HepG2 (cell line): ENCODE measurements at regions not wholly inside any gene's neighbourhood (a gene's known extent, or its start where the extent isn't known, plus 50 kb on each side); places are given as distances from the start of the nearest gene placed in this dataset.
A peak's percentile ranks its signal among the peaks of the same experiment; 100 is the strongest.

ENCODE experiments used
- CEBPB ChIP-seq: IDR thresholded peaks from 2 replicates; pipeline ENCODE4 v1.6.1; 2011; ENCODE audit warnings: low read depth, low read length, improper control_type of control experiment, borderline replicate concordance
- ELF3 ChIP-seq: IDR thresholded peaks from 2 replicates; pipeline ENCODE4 v1.6.1; 2016; ENCODE audit warnings: missing genetic modification reagents, missing compliant biosample characterization
- ELF4 ChIP-seq: sonication (generic); formaldehyde crosslinking; IDR thresholded peaks from 2 replicates; pipeline ENCODE4 v1.5.0; 2020; ENCODE audit warnings: missing genetic modification reagents, mild to moderate bottlenecking, moderate library complexity, borderline replicate concordance
- EP300 ChIP-seq, 3 experiments: sonication (generic) in 1 of 3; formaldehyde crosslinking in 1 of 3; IDR thresholded peaks; 2 replicates each; pipeline versions ENCODE4 v1.5.1 to v1.6.1; 2011 to 2020; ENCODE audit warnings: low read depth in 2 of 3, low read length in 2 of 3, borderline replicate concordance in 1 of 3, improper control_type of control experiment in 1 of 3, mild to moderate bottlenecking in 1 of 3, missing genetic modification reagents in 1 of 3, moderate library complexity in 1 of 3
- FOXP1 ChIP-seq, 2 experiments: fragments of 450-650 bp in 1 of 2; IDR thresholded peaks; 2 replicates each; pipeline ENCODE4 v1.6.1; 2017 to 2018; ENCODE audit warnings: antibody characterized with exemption in 1 of 2
- GATAD2A ChIP-seq: IDR thresholded peaks from 2 replicates; pipeline ENCODE4 v1.6.1; 2016
- HDAC2 ChIP-seq: sonication (generic); formaldehyde crosslinking; IDR thresholded peaks from 2 replicates; pipeline ENCODE4 v1.4.0; 2020; ENCODE audit warnings: missing genetic modification reagents
- RARA ChIP-seq: IDR thresholded peaks from 2 replicates; pipeline ENCODE4 v1.6.1; 2016; ENCODE audit warnings: missing genetic modification reagents, missing compliant biosample characterization
- SAP130 ChIP-seq: IDR thresholded peaks from 2 replicates; pipeline ENCODE4 v1.6.1; 2016; ENCODE audit warnings: low read depth
- SKI ChIP-seq: fragments of 450-650 bp; IDR thresholded peaks from one replicate; pipeline ENCODE4 v1.6.1; 2018; ENCODE audit warnings: mild to moderate bottlenecking; ENCODE audit not compliant: partially characterized antibody
- SOX13 ChIP-seq, 3 experiments: fragments of 450-650 bp in 1 of 3; sonication (generic) in 1 of 3; formaldehyde crosslinking in 1 of 3; IDR thresholded peaks in 2 of 3; conservative IDR thresholded peaks in 1 of 3; 2 replicates each; pipeline versions ENCODE4 v1.5.0 to v1.6.1; 2016 to 2020; ENCODE audit warnings: antibody characterized with exemption in 1 of 3, mild to moderate bottlenecking in 1 of 3, missing compliant biosample characterization in 1 of 3, missing genetic modification reagents in 1 of 3, moderate library complexity in 1 of 3
- SOX6 ChIP-seq, 2 experiments: fragments of 450-650 bp in 1 of 2; sonication (generic) in 1 of 2; formaldehyde crosslinking in 1 of 2; IDR thresholded peaks; 2 replicates each; pipeline versions ENCODE4 v1.4.0 to v1.6.1; 2017 to 2020; ENCODE audit warnings: antibody characterized with exemption in 1 of 2, mild to moderate bottlenecking in 1 of 2, missing genetic modification reagents in 1 of 2
- ZFP36L2 ChIP-seq: sonication (generic); formaldehyde crosslinking; IDR thresholded peaks from 2 replicates; pipeline ENCODE4 v1.4.0; 2020; ENCODE audit warnings: missing genetic modification reagents
- ZMYM4 ChIP-seq: sonication (generic); formaldehyde crosslinking; IDR thresholded peaks from 2 replicates; pipeline ENCODE4 v1.8.1; 2023; ENCODE audit warnings: mild to moderate bottlenecking, missing genetic modification reagents
- ZNF136 ChIP-seq: sonication (generic); formaldehyde crosslinking; IDR thresholded peaks from 2 replicates; pipeline ENCODE4 v1.8.1; 2022; ENCODE audit warnings: low read depth, mild to moderate bottlenecking, moderate library complexity, missing genetic modification reagents
- ZNF292 ChIP-seq: sonication (generic); formaldehyde crosslinking; IDR thresholded peaks from 2 replicates; pipeline ENCODE4 v1.8.1; 2022; ENCODE audit warnings: mild to moderate bottlenecking, low read depth, missing genetic modification reagents, borderline replicate concordance
- ZNF331 ChIP-seq: sonication (generic); formaldehyde crosslinking; IDR thresholded peaks from 2 replicates; pipeline ENCODE4 v1.4.0; 2020; ENCODE audit warnings: missing genetic modification reagents
- ZNF350 ChIP-seq: sonication (generic); formaldehyde crosslinking; IDR thresholded peaks from 2 replicates; pipeline ENCODE4 v1.4.0; 2020; ENCODE audit warnings: mild to moderate bottlenecking, low read depth, missing genetic modification reagents, borderline replicate concordance
- ZNF382 ChIP-seq: sonication (generic); formaldehyde crosslinking; IDR thresholded peaks from 2 replicates; pipeline ENCODE4 v1.5.0; 2020; ENCODE audit warnings: missing genetic modification reagents, mild to moderate bottlenecking, borderline replicate concordance
- ZNF431 ChIP-seq: sonication (generic); formaldehyde crosslinking; IDR thresholded peaks from 2 replicates; pipeline ENCODE4 v1.9.0; 2022; ENCODE audit warnings: missing genetic modification reagents, low read depth, mild to moderate bottlenecking, borderline replicate concordance
- ZNF44 ChIP-seq: sonication (generic); formaldehyde crosslinking; IDR thresholded peaks from 2 replicates; pipeline ENCODE4 v1.5.1; 2020; ENCODE audit warnings: mild to moderate bottlenecking, missing genetic modification reagents
- ZNF503 ChIP-seq: sonication (generic); formaldehyde crosslinking; IDR thresholded peaks from 2 replicates; pipeline ENCODE4 v1.4.0; 2020; ENCODE audit warnings: missing genetic modification reagents
- ZNF512B ChIP-seq: sonication (generic); formaldehyde crosslinking; IDR thresholded peaks from 2 replicates; pipeline ENCODE4 v1.5.1; 2020; ENCODE audit warnings: missing genetic modification reagents, mild to moderate bottlenecking, borderline replicate concordance
- ZNF644 ChIP-seq: IDR thresholded peaks from 2 replicates; pipeline ENCODE4 v1.6.1; 2016; ENCODE audit warnings: low read depth
- ZZZ3 ChIP-seq: sonication (generic); formaldehyde crosslinking; IDR thresholded peaks from 2 replicates; pipeline ENCODE4 v1.4.0; 2020; ENCODE audit warnings: missing genetic modification reagents, mild to moderate bottlenecking, borderline replicate concordance

GRCh38 chr1:59218521-59219236 lies 78.2 kb upstream of the FGGY start (continued):
- TF ChIP-seq ZNF503 (CRISPR knock-in tag) = no peak
- TF ChIP-seq ZNF512B (CRISPR knock-in tag) = no peak
- TF ChIP-seq ZNF136 = no peak
- peak; percentile 7; the same call in 1 of the 2 replicates for TF ChIP-seq ZNF644
- TF ChIP-seq ZNF44 (CRISPR knock-in tag) = no peak
- TF ChIP-seq GATAD2A = peak; percentile 19; the same call in 1 of the 2 replicates
- no peak for TF ChIP-seq FOXP1 (IDR thresholded peaks at IDR 0.05)
- peak; percentile 34 for TF ChIP-seq FOXP1 (CRISPR knock-in tag; IDR thresholded peaks at IDR 0.05)
- peak; percentile 39; the same call in 1 of the 2 replicates for TF ChIP-seq RARA (CRISPR knock-in tag)
- no peak for TF ChIP-seq ELF4 (CRISPR knock-in tag)
- no peak for TF ChIP-seq ZFP36L2 (CRISPR knock-in tag)
- peak in 1 of 2 experiments; percentile 12; a peak in 1 of 4 replicates for TF ChIP-seq EP300 (IDR thresholded peaks at IDR 0.05; ENCODE audit: low read depth in 2 of 2, low read length in 2 of 2)
- no peak for TF ChIP-seq EP300 (CRISPR knock-in tag; IDR thresholded peaks at IDR 0.05; ENCODE audit: borderline replicate concordance)
- 0 out of 2 replicates have a peak, but pooled peaks have one; percentile 15 for TF ChIP-seq SAP130 (CRISPR knock-in tag)
- no peak for TF ChIP-seq ZZZ3 (CRISPR knock-in tag)
- peak; percentile 91 for TF ChIP-seq CEBPB
- peak; percentile 32; the same call in 1 of the 2 replicates for TF ChIP-seq ZNF331
- TF ChIP-seq SKI = no peak
- no peak for TF ChIP-seq ZNF350 (CRISPR knock-in tag)
- 0 out of 2 replicates have a peak, but pooled peaks have one; percentile 19 for TF ChIP-seq ELF3 (CRISPR knock-in tag)
- TF ChIP-seq SOX13 (IDR thresholded peaks at IDR 0.05) = no peak
- TF ChIP-seq SOX13 (CRISPR knock-in tag; conservative IDR thresholded peaks at IDR 0.05 in 1 of 2, IDR thresholded peaks at IDR 0.05 in 1 of 2) = peak in 1 of 2 experiments; percentile 23; a peak in 1 of 4 replicates
- TF ChIP-seq ZNF292 (CRISPR knock-in tag) = 0 out of 2 replicates have a peak, but pooled peaks have one; percentile 33
- peak; percentile 22; the same call in 1 of the 2 replicates for TF ChIP-seq HDAC2
- no peak for TF ChIP-seq SOX6 (IDR thresholded peaks at IDR 0.05)
- peak; percentile 48; the same call in 1 of the 2 replicates for TF ChIP-seq SOX6 (CRISPR knock-in tag; IDR thresholded peaks at IDR 0.05)
- TF ChIP-seq ZMYM4 (CRISPR knock-in tag) = peak; percentile 35; the same call in 1 of the 2 replicates
- TF ChIP-seq ZNF382 (CRISPR knock-in tag) = no peak
- TF ChIP-seq ZNF431 (CRISPR knock-in tag) = no peak
